GM23248 (cell line): ENCODE measurements at regions not wholly inside any gene's neighbourhood (a gene's known extent, or its start where the extent isn't known, plus 50 kb on each side); places are given as distances from the start of the nearest gene placed in this dataset.

Experiments used
- EZH2 ChIP-seq: fragments of 200-600 bp; sonication (generic); IDR thresholded peaks from 2 replicates; pipeline ENCODE4 v1.6.1; 2018; ENCODE audit warnings: antibody characterized with exemption, mild to moderate bottlenecking; ENCODE audit not compliant: insufficient read depth, poor library complexity, severe bottlenecking
- EZH2phosphoT487 ChIP-seq: fragments of 200-600 bp; sonication (generic); IDR thresholded peaks from 2 replicates; pipeline ENCODE4 v1.6.1; 2018; ENCODE audit warnings: antibody characterized with exemption, moderate library complexity, mild to moderate bottlenecking, low read depth; ENCODE audit not compliant: insufficient read depth

- TF ChIP-seq EZH2: no peak
- TF ChIP-seq EZH2phosphoT487: no peak
These were observed 134.0 kb upstream of the FAM174A start for GRCh38 chr5:100401149-100401548.
